Pancreas (tissue), 10 donors: ENCODE measurements at regions not wholly inside any gene's neighbourhood (a gene's known extent, or its start where the extent isn't known, plus 50 kb on each side); places are given as distances from the start of the nearest gene placed in this dataset.

Source experiments
- ATAC-seq, 4 donors: fragments of 200-7000 bp; cut with Tn5 transposase; one replicate each; pipeline versions ENCODE4 v1.8.0 to v1.9.1; 2020; ENCODE audit warnings: mild to moderate bottlenecking in 4 of 4, moderate library complexity in 4 of 4
- DNase-seq, 6 donors: peaks; one replicate each; pipeline ENCODE4 v3.0.0-alpha.2; 2020
- FAIRE-seq: peaks from 2 replicates; lab custom pipeline; 2012; peaks lifted over from hg19 to GRCh38; lab: Jason Lieb, UNC
- H3K27ac ChIP-seq, 4 donors: fragments of 200-600 bp; sonication (generic); 1 replicate in 3 of 4; 2 replicates in 1 of 4; pipeline versions ENCODE4 v1.5.0 to v1.8.0; 2020
- H3K27me3 ChIP-seq, 4 donors: fragments of 200-600 bp; one replicate each; pipeline ENCODE4 v1.8.0; 2021
- H3K36me3 ChIP-seq, 3 donors: fragments of 200-600 bp; sonication (generic) in 1 of 3; one replicate each; pipeline versions ENCODE4 v1.5.0 to v1.8.0; 2020 to 2021
- H3K4me1 ChIP-seq, 3 donors: fragments of 200-600 bp; one replicate each; pipeline ENCODE4 v1.8.0; 2021
- H3K4me3 ChIP-seq, 4 donors: fragments of 200-600 bp; sonication (generic) in 2 of 4; one replicate each; pipeline versions ENCODE4 v1.5.0 to v1.8.0; 2020 to 2021
- H3K9me3 ChIP-seq, 4 donors: fragments of 200-600 bp; one replicate each; pipeline ENCODE4 v1.8.0; 2021
- CTCF ChIP-seq, 4 donors: fragments of 200-600 bp; sonication (generic) in 3 of 4; IDR thresholded peaks; one replicate each; pipeline versions ENCODE4 v1.5.0 to v1.8.0; 2021; ENCODE audit warnings: antibody characterized with exemption in 4 of 4
- WGBS, 2 donors: extraction: QIAGEN DNeasy Blood & Tissue Kit; methylation state at CpG; one replicate each; pipeline ENCODE4 v1.1.7; 2013; 5-methylcytosine and 5-hydroxymethylcytosine counted together
- intact Hi-C, 3 donors: fragments of 100-400 bp; cut with DNase I; formaldehyde crosslinking; loops; one replicate each; pipeline versions ENCODE4 v1.11.1 to v1.14.2; 2022
- donor health status: healthy with polysubstance abuse.
- donor health status: DM: no; HTN: no; CAD: no; lungs with moderate emphysema.
- donor health status: DM: no; HTN: no; CAD: no.
- donor health status: control.
- donor health status: control.
- donor health status: Bipolar disorder and iron deficiency.
- donor health status: DM: yes; HTN: yes; CAD: no.
- donor health status: DM: no; HTN: no; CAD: no.
- donor health status: DM: no; HTN: no; CAD: no.
- donor health status: DM: yes; HTN: yes; CAD: no.

DNA sequence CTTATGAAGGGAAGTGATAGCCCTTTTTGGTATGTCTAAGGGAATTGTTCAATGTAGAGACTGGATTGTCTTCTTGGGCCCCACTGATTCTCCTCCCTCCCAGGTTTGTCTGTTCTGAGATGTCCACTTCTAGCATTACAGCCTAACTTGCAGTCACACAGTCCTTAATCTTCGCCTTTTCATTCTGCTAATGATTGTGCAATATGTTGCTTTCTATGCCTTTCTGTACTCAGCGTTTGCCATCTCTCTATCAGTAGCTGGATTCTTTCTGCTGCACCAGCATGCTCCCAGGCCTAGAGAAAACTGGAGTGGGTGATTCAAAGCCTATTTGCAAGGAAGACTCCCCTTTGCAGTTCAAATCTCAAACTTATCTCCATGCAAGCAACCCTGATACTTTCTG lies 307.5 kb upstream of the DACH1 start:
- no peak for DNase-seq
- no peak overlapping the region for H3K4me3 ChIP-seq
- no peak for FAIRE-seq
- no peaks in the 10 kb centered on the region for H3K36me3 ChIP-seq
- no peaks in the 10 kb centered on the region for H3K4me1 ChIP-seq
- no peak for ATAC-seq
- intact Hi-C loops, result no loop called here
- no peak for TF ChIP-seq CTCF (IDR thresholded peaks at IDR 0.05)
- H3K27me3 ChIP-seq, result no peaks in the 10 kb centered on the region
- no peaks in the 10 kb centered on the region for H3K9me3 ChIP-seq
- 55 to 59% methylated on average over 2 of the region's 2 CpGs for WGBS, 2 donors
- H3K27ac ChIP-seq, result no peak overlapping the region

DNA sequence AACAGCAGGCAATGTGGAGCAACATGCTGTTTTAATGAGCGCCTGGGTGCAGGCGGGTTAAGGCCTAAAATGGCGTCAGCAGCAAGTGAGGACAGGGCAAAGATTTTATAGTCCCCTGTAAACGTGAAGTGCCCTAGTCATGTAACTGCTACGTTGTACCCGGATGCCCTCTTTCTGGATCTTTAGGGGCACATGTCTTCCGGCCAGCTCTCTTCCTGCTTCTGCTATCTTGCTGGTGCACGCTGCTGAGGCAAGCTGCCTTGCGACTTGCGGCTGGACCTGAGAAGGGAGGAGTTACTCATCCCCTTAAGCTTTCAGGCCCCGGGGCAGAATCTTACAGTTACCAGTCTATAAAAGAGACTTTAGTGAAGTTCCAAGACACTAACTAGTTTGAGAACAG lies 303.6 kb upstream of the DACH1 start:
- Histone ChIP-seq H3K9me3 (no peaks in the 10 kb centered on the region), H3K27ac (no peak overlapping the region), H3K27me3 (no peaks in the 10 kb centered on the region), H3K4me1 (no peaks in the 10 kb centered on the region), H3K4me3 (no peak overlapping the region), H3K36me3 (no peaks in the 10 kb centered on the region)
- DNase-seq (peak in 1 of 6 donors; percentile 21), FAIRE-seq (no peak), ATAC-seq (no peak)
- 96% methylated on average over 11 of the region's 11 CpGs for WGBS, 2 donors
- intact Hi-C loops, result no loop called here
- no peak for TF ChIP-seq CTCF (IDR thresholded peaks at IDR 0.05)

GRCh38 chr13:72168126-72168855 lies 301.3 kb upstream of the DACH1 start:
- FAIRE-seq (no peak), ATAC-seq (no peak), DNase-seq (no peak)
- no peak overlapping the region for H3K4me3 ChIP-seq
- H3K27me3 ChIP-seq, result no peaks in the 10 kb centered on the region
- intact Hi-C loops, result no loop called here
- no peaks in the 10 kb centered on the region for H3K4me1 ChIP-seq
- no peak for TF ChIP-seq CTCF (IDR thresholded peaks at IDR 0.05)
- H3K27ac ChIP-seq, result no peak overlapping the region
- H3K36me3 ChIP-seq, result no peaks in the 10 kb centered on the region
- 84 to 85% methylated on average over 8 of the region's 8 CpGs for WGBS, 2 donors
- H3K9me3 ChIP-seq, result no peaks in the 10 kb centered on the region

GRCh38 chr13:72166102-72166650 lies 299.2 kb upstream of the DACH1 start:
- intact Hi-C loops, result no loop called here
- no peak overlapping the region for H3K27ac ChIP-seq
- FAIRE-seq, result no peak

More at GRCh38 chr13:72166102-72166650, 299.2 kb upstream of the DACH1 start:
- Histone ChIP-seq H3K27me3 (no peaks in the 10 kb centered on the region), H3K4me1 (no peaks in the 10 kb centered on the region), H3K9me3 (no peaks in the 10 kb centered on the region), H3K4me3 (no peak overlapping the region), H3K36me3 (no peaks in the 10 kb centered on the region)
- 42 to 52% methylated on average over 2 of the region's 2 CpGs for WGBS, 2 donors
- ATAC-seq (peak in 1 of 4 donors; percentile 16), DNase-seq (no peak)
- no peak for TF ChIP-seq CTCF (IDR thresholded peaks at IDR 0.05)
